Retina (tissue), 1 donor: ENCODE measurements at regions not wholly inside any gene's neighbourhood (a gene's known extent, or its start where the extent isn't known, plus 50 kb on each side); places are given as distances from the start of the nearest gene placed in this dataset.

Experiments
- DNase-seq: peaks from one replicate; pipeline ENCODE4 v3.0.0-alpha.2; 2016

DNA sequence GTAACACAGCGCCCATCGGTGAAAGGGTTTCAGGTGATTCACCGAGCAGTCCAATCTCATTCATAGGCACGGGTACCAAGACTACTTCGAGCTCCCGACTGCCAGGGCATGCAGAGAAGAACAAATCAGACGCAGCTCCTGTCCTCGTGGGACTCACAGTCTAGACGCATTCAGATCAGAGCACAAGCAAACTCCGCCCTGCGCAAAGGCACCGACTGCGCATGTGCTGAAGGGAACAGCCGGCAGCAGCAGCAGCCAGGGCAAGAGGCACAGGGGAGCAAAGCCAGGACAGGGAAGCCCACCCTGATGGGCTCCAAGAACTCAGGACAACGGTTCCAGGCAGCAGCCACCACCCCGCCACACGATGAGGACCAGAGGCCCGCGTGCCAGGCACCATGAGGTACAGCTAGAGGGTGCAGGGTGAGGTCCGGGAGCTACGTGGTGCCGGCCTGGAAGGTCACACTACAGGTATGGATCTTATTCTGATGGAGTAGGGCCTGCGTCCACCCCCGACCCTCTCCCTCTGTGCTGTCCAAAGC is 315.7 kb downstream of the FOXL1 start:
- DNase-seq = no peak

DNA sequence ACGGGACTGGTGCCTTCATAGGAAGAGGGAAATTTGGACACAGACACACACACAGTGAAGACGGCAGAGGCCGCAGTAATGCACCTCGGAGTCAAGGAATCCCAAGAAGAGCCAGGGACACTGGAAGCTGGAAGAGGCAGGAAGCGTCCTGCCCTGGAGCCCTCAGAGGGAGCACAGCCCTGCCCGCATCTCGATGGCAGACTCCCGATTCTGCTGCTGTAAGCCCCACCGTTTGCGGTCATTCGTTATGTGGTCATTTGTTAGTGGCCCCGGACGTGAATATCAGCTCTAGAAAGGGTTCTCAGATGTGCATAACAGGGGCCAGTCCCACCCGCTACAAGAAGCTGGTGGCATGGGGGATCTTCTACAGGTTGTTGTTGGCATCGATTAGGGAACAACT is 316.6 kb downstream of the FOXL1 start:
- no peak for DNase-seq

DNA sequence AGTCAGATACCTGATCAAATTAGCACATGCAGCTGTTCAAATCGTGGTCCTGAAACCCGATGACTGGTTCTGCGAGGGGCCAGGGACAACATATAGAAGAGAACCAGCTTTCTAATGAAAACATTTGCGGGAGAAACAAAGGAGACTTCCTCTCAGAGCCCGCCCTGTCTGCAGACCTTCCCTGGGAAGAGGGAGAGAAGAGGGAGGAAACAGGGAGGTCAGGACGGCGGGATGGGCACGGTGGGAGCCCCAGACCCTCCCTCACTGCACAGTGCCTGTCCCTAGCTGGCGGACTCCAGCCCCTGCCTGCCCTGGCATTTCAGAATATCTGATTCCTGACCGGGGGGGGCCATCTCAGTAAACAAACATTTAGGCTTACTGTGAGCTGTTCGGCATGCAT is 317.3 kb downstream of the FOXL1 start:
- no peak for DNase-seq

DNA sequence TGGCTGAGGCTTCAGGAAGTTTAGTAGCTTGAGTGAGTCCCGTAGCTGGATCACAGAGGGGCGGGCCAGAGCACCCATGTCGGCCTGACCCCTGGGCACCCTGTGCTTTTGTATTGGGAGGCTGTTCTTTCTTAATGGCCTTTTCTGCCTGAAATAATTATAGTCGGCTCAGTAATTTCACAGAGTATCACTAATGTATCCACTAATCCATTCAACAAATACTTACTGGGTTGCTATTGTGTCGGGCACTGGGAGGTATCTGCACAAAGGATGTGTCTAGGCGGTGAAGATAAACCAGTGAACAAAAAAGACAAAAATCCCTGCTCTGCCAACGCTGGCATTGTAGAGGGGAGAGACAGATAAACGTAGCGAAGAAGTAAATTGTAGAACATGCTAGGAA is 318.6 kb downstream of the FOXL1 start:
- peak; percentile 59 for DNase-seq

DNA sequence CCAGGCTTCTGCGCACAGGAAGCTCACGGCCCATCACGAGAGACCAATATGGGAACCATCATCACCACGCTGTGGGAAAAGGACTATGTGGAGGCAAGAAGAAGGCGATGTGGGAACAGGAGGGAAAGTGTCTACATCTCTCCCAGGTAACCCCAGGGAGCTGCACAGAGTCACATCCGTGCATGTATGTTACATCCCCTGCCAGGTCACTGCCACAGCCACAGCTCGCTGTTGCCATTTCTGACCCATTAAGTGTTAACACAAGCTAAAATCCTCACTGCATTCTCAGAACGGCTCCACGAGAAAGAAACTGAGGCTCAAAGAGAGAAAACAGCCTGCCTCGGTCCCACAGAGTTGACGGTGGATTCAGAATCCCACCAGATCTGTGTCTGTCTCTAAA is 319.1 kb downstream of the FOXL1 start:
- no peak for DNase-seq

DNA sequence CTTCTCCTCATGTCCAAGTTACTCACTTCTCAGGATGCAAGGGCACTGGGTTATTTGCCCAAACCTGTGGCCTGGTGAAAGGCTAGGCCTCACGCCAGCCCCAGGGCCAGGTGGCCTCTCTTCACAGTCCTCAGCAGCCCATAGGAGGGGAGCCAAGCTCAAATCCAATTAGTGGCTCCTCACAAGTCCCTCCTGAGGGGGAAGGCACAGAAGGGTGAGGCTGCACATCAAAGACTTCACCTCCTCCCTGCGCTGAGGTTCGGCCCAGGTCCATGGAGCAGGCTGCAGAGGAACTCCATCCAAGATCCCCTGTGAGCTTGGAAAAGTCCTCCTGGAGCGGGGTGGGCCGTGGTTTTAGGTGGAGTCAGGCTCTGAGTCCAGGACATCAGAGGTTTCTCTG is 320.0 kb downstream of the FOXL1 start:
- no peak for DNase-seq

DNA sequence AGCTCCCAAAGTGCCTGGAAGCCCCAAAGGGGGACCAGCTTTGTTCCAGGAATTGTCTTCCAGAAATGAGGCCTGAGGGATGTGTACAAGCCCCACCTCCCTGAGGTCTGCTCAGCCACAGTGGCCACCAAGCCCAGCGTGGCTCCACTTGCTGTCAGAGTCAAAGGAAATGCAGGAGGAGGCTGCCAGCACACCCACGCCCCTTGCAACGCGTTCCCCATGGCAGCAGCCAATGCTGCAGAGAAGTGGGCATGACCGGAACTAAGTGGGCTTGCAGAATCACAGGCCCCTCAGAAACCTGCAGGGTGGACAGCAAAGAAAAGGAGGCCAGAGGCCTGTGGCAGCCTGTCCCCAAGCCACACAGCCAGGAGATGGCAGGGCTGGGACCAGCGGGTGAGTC is 320.8 kb downstream of the FOXL1 start:
- DNase-seq = no peak

DNA sequence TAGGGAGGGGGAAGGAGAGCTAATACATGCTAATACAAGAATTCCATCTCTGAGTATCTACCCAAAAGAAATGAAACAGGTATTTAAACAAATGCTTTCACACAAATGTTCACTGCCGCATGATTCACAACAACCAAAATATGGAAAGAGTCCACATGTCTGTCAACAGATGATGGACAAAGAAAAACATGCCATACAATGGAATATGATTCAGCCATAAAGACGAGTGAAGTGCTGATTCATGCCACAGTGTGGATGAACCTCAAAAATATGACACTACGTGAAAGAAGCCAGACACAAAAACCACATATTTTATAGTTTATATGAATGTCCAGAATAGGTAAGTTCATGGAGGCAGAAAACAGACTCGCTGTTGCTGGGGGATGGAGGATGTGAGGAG is 321.4 kb downstream of the FOXL1 start:
- no peak for DNase-seq

DNA sequence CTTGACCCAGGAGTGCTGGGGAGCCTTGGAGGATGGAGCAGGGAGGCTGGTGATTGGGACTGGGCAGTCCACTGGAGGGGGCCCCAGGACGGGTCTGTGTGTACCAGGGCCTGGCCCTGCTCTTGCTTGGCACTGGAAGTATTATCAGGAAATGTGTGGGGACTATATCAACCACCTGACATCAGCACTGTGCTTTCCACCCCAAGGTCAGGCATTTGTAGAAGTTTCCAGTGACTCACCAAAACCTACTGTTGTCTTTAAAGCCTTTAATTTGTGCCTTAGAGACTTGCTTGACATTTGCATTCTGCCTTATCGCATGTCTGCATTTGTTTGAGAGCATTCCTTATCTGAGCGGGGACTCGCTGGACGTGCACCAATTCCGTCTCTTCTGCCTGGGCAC is 323.1 kb downstream of the FOXL1 start:
- DNase-seq = no peak

DNA sequence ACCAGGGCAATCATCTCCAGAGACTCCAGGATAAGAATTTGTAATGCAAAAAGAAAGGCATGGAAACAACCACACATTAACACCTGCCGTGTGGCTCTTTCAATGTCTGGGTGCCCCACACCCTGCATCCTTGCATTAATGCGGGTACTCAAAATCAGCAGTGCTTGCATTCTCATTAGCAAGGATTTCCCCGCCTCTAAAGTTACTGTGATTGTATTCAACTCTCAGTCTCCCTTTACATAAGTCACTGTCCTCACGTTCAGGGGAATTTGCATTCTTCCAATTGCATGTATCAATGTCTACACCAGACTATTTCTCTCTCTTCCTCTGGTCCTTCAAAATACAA is 324.3 kb downstream of the FOXL1 start:
- no peak for DNase-seq

DNA sequence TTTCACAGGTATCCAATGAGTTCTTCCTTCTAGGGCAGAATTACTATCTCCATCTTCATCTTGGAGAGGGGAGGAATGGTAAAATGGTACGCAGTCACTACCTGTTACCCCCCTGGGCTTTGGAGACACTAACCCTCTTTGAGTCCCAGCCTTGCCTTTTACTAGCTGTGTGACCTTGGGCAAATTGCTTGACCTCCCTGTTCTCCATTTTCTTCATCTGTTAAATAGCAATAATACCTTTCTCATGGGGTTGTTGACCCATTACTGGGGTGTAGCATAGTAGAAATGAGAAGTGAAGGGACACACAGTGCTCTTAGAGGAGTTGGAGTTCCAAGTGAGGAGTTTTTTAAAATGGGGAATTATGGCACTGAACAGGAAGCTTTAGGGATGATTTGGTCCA is 324.7 kb downstream of the FOXL1 start:
- DNase-seq = no peak

DNA sequence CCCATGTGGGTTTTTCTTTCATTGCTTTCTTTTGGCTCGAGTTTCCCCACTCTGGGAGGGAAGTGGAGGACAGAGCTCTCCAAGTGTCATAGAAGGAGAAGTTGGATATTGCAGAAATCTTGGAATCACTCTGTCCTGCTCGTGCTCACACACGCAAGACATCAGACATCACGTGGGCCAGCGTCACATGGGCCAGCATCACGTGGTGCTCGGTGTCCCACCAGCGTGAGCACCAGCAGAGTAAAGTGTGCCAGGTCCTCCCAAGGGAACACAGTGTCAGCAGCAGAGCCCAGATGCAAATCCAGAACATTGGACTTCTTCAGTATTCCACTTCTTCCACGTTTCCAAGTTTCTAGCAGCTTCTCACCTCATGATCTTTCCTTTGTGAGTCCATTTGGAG is 327.0 kb downstream of the FOXL1 start:
- DNase-seq = no peak

DNA sequence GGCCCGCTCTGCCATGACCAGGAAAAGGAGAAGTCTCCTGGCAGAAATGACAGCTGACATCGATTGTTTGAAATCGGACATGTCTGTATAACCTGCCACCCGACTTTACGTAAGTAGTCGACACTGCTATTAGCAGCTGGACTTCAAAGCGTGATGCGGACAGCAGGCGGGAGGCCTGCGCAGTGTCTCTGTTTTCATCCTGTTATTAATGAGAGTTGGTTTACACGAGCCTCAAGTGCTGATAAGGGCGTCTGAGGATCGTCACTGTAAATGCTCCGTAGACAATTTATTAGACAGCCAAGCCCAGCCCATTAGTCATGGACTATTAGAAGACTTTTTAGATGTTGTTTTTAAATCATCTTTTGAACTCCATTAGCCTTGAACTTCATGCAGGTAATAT is 328.3 kb downstream of the FOXL1 start:
- no peak for DNase-seq

DNA sequence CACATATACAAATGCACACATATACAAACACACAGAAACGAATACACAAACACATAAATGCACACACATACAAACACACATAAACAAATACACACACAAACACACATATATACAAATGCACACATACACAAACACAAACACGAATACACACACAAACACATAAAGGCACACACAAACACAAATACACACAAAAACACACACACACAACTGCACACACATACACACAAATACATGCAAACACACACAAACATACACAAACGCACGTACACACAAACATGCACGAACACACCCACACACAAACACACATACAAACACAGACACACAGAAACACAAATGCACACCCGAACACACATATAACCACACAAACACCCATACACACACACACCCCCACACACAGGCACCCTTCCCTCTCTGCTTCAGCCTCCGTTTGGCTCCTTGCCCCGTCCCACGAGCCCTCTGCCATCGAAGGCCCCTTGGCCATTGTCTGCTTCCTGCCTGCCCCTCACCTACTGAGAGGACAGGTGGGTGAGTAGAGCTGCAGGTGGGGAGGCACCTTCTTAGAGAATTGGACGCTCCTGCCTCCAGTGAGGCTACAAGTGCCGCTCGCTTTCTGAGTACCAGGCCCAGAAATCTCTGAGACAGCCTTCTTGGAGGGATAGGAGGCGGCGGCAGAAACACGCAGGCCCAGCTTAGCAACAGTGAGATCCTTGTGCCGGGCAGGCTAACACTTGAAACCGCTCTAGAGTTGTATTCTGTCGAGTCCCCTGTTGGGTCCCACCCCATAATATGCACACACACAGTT is 331.2 kb downstream of the FOXL1 start:
- DNase-seq = no peak

DNA sequence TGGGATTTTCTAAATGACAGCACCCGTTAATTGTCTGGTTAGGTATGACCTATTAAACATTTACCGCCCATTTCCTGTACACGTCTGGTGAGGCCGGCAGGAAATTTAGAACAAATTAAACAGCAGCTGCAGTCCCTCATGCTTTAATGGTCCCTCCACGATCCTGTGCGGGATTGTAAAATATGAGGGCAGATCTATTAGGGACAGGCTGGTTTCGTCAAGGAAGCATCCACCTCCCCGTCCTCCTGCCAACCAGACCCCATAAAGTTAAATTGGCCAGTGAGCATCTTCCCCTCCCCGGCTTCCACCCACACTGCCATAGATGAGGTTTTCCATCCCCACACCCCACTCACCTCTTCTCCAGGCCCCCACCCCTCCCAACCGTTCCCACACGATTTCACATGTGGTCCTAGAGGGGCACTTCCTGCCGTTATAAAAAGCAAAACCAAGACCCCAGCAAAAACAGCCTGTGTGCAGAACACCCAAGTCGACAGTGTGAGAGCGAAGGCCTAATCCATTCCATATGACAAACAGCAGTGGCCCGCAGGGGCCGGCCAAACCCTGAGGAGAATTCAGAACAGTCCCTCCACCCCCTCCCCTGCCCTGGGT is 331.9 kb downstream of the FOXL1 start:
- DNase-seq = no peak

DNA sequence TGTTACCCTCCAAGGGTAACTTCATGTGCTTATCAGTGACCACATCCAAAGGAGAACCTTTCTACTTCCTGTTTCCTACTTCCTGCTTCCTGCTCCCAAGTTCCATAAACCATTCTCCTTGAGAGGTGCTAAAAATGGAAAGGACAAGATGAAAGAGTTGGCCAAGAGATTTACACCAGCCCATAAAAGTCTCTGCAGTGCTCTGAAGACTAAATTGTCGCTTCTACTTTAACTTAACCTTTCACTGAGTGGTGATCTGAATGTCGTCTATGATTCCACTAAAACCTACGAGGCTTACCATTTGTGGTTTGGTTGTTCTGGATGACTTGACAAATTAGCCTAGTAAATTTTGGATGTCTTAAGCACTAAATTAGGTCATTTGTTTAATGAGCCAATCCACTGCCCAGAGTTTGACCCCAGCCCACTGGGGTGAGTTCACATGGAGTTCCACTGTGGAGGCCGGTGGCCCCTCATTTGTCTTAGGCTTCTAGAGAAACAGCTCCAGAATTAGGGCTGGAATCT is 333.1 kb downstream of the FOXL1 start:
- DNase-seq = no peak

DNA sequence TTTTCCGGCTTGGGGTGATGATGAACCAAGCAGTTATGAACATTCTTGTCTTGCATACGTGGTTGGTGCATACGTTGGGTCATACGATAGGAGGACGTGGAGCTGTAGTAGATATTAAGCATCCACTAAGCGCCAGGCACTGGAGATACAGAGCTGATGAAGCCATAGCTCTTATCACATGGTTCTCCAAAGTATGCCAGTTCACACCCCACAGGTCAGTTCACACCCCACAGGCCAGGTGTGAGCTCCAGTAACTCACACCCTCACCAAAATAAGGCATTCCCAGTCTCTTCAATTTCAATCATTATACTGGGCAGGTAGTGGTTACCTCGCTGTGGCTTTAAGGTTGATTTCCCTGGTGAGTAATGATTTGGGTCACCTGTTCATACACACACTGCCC is 335.5 kb downstream of the FOXL1 start:
- DNase-seq = no peak

DNA sequence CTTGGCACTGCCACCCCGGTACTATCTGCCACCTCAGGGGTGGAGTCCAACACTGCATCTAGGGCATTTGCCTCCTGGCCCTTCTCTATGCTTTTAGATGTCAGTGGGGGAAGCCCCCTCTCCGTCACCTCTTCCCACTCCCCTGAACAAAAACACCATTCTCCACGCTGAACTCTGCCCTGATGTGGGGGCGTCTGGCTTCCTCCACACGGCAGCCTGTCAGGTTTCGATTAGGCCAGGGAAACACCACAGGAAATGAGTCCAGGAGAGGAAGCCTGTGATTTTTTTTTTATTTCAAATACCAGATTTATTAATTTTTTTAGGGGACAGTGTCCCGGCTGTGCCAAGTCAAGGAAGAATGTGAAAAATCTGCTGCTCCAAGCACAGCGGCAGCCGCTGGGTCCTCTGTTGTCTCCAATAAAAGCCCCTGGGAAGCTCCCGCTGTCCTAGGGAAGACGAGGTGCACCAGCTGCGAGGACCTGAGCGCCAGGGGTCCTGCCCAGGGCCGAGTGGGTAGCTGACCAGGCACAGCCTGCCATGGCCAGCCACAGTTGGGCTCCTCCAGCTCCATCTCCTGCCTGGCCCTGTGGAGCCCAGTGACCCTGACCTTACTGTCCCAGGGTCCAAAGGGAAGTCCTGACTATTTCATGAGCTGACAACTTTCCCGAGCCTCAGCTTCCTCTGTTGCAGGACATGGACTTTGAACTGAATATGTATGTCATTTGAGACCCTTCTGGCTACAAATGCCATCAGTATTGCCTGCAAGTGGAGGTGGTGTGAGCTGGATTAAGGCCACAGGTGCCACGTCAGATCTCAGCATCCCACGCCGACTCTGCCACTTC is 336.7 kb downstream of the FOXL1 start:
- DNase-seq = no peak

DNA sequence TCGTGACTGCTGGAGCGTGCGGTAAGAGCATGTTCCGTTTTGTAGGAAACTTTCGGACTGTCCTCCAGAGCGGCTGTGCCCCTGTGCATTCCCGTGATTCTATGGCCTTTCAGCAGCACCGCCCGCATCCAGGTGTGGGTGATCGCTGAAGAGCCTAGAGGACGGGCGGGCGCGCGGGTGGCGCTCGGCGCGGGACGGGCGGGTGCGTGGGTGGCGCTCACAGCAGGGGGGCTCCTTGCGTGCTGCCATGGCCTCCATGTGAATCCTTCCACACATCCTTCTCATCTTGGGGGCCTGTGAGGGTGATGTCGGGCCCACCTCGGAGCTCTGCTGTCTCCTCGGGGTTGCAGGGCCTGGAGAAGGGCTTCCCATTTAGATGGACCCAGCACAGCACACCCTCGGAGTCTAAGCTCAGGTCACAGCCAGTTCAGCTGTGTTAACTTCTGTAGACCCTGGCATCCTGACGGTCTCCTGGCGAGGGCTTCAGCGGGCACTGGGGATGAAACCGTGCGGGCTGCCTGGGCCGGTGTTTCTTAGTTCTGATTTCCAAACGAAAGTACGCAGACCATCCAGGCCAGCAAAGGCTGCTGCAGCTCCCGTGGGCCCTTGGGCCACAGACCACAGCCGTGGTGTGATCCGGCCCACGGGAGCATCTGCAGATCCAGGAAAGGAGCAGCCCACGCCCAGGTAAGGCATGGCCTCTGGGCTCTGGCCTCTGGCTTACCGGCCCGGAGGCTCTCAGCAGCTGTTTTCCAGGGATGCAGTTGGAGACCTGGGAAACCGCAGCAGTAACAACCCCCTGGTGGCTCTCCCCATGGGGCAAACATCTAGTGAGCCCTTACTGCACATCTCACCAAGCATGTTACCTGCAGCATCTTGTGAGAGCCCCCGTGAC is 339.4 kb downstream of the FOXL1 start:
- no peak for DNase-seq

DNA sequence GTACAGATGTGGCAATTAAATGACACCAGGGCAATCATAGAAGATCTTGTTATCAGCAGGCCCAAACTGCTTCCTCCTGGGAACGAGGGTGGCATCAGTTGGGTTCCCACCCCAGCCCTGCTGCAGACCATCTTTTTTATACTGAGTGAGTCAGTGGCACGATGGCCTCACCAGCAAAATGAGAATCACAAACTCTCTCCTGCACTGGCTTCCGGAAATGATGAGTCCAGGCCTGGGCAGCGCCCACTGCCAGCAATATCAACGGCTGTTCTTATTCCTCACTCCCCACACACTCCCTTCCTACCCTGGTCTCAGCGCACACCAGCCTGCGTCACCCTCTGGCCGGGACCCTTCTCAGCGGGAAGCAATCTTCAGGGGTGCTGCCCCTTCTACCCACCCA is 340.3 kb downstream of the FOXL1 start:
- DNase-seq = no peak

DNA sequence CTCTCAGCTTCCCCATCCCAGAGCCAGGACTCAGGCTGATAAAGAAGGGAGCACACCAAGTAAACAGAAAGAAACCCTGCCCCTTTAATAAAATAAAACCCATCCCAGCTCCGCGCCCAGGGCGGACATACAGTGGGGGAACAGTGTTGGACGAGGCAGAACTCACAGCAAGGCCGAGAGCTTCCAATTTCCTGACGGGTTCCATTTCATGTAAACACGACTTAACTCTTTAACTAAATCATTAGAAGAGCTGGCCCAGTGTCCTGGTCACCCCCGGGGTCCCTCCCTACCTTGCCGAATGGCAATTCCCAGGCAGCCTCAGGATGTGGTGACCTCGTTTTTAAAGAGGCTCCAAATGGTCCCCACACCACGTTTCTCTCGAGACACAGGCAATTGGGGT is 340.7 kb downstream of the FOXL1 start:
- DNase-seq = no peak

DNA sequence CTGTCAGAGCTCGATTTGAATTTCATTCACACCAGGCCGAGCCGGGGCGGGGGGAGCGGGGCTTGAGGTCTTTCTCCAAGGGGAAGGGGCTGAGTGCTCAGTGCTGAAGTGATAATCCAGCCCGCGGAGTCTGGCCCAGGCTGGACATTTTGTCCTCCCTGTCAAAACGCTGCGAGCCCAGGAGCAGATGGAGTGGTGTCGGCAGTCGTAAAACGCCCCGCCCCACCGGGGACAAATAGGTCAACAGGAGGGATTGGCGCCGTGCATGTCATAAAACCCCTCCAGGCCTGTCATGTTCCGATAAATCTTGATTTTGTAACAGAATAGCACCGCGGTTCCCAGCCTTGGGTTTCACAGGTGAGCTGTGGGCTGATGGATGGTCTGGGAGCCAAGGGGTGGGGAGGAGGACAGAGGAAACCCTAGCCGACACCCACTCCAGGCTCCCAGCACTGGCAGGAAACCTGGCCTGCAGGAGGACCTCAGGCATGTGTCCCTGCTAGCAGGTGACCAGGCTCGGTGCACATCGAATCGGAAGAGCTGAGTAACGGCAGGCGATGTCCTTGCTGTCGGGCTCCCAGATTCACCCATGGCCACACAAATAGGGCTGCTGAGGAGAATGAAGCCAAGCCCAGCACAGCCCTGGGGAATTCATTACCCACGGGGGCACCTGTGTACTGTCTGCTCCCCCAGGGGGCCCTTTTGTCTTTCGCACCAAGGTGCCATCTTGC is 341.4 kb downstream of the FOXL1 start:
- DNase-seq = peak; percentile 27
